Fibroblast of skin of right biceps (primary cell): ENCODE measurements at regions not wholly inside any gene's neighbourhood (a gene's known extent, or its start where the extent isn't known, plus 50 kb on each side); places are given as distances from the start of the nearest gene placed in this dataset.

Experiments used
- DNase-seq: peaks from one replicate; pipeline ENCODE4 v3.0.0-alpha.2; 2013

DNA sequence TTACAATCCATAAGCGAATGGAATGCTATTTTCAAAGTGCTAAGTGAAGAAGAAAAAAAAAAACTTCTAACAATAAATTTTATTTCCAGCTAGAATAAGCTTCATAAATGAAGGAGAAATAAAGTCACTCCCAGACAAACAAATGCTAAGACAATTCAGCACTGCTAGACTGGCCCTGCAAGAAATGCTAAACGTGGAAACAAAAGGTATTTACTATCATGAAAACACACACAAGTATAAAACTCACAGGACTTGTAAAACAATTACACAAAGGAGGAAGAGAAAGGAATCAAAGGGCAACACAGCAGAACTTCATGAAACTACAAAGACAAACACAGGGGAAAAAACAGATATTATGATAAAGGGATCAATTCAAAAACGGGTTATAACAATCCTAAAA, 85.8 kb upstream of the NELL2 start:
- DNase-seq = no peak

DNA sequence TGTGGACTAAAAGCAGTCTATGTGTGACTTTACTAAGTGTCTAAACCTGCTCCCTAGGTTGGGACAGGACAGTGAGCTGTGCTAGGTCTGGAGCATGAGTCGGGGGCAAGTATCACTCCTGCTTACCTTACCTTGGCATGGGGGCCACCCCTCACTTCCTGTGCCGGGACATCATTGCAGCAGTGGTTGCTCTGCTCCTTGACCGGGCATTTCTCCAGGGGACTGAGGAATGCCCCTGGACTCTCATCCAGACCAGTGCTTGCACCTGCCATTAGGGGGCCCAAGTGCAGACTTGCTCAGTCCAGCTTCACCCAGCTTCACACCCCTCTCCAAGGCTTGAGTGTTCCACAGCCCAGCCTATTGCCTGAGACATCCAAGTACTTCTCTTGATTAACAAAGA, 84.7 kb upstream of the NELL2 start:
- DNase-seq = no peak

DNA sequence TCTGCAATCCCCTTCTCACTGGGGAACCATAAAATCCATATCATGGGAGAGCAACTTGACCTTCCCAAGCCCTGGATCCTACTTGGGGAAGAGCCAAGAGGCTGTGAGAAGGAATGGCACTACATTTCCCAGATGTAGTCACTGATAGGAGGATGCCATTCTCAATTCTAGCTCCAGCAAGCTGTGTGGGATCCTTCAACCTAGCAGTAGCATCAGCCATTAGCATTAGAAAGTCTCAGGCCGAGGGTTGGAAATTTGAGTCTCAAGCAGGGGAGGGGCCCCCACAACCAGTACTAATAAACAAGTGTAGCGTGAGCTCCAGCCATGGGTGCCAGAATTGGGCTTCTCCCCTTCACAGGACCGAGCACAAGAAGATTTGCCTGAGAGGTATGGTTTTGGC, 84.3 kb upstream of the NELL2 start:
- no peak for DNase-seq

DNA sequence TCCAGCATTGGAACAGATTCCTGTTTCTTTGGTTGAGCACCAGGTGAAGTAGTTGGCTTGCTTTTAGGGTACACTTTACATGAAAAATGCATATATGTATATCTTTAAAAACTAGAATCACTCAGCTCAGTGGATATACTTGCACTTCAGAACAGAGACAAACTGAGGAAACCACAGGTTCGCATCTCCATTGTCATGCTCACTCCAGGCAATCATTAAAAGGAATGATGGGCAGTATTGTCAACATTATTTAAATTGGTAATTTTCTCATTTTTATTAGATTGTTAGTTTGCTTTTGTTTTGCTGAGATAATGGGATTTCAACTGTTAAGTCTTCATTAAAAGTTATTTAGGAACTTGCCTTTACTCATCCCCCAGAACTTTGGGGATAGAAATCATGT, 71.0 kb upstream of the NELL2 start:
- no peak for DNase-seq

DNA sequence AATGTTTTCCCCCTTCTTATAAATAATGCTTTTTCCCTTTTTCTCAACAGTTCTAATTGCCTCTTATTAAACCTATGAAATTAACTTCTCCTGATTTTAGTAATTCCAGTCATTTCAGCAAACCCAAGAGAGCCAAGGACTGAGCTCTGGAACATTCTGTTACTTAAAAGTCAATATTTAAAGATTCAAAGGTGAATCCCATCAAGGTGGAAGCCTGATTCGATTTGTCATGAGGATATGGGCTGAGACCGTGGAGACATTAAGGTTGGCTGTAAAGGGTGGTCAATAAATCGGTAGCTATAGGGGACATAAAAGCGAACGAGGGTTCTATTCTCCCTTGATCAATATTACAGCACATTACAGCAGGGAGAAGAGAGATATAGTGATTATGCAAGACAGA, 66.6 kb upstream of the NELL2 start:
- DNase-seq = no peak

DNA sequence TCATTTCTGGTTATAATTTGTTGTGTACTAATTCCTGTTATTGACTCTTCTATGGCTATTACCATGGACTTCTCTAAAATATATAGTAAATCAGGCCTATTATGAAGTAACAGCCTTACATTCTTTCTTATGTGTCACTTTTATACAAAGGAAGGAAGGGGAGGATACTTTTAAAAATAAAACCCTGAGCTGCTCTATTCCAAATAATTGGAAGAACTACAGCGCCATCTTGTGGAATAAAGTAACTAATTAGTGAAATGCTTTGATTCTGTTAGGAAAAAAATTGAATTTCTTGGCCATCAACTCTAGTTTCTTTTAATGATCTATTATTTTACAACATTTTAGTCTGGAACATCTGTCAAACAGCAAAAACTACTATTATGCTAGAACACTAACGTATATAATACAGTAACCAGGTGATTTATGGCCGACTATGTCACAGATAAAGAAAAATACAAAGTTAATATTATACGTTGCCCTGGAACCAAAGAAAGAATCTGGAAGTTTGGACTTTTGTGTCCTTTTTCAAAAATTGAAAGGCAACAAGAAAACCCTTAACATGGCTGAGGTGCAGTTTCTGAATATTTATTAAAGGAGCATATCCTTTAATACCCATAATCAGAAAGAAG, 55.0 kb upstream of the NELL2 start:
- peak; percentile 62 for DNase-seq

DNA sequence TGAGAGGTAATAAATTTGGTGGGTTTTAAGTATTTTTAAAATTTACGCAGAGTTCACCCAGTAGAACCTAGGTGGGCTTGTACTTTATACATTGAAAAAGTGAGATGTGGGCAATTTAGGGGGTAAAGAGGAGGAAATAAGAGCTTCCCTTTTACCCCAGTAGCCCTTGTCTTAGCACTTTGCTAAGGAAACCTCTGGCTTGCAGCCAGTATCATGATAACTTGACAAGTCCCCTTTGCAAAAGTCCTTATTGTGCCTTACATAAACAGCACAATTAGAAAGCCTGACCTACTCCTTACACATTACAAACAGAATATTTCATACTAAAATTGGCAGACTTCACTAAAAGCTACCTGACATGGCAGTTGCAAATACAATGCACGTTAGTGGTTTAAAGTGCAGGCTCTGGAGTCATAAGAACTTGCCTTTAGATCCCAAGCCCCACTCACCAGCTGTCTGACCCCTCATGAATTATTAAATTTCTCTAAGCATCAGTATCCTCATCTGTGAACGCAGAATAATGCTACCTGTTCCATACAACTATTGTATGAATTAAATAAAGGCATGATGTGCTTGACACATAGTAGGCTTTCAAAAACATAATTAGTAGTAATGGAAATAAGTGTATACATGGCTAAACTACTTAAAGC, 53.2 kb upstream of the NELL2 start:
- DNase-seq = no peak
